NCI-H2171 treated with DMSO at 0.1 percent for 48 hours (cell line): ENCODE measurements at regions not wholly inside any gene's neighbourhood (a gene's known extent, or its start where the extent isn't known, plus 50 kb on each side); places are given as distances from the start of the nearest gene placed in this dataset.
"Not testable (repeated sequence)": the region's sequence is repeated elsewhere in the genome, so short reads cannot be mapped to it uniquely, and the experiment has no call there.

ENCODE experiments used
- DNase-seq: peaks from one replicate; lab custom pipeline; 2025; lab: John Stamatoyannopoulos, UW

DNA sequence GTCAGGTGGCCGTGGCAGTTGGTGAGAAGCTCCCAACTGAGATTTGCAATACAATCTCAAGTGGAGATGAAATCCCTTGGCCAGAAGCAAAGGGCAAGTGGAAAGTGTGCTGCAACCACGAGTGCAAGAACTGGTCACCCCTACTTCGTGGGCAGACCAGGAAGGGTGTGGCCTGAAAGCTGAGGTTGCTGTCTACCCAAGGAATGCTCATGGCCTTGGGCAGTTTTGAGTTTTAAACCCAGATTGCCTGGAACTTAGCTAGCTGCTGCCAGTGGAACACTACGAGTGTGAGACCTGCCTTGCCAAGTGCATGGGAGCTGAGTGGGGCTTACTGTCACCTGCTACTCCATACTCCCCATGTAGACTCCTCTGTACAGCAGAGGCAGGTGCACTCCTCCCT is 113.3 kb upstream of the FAT3 start:
- DNase-seq = no peak

DNA sequence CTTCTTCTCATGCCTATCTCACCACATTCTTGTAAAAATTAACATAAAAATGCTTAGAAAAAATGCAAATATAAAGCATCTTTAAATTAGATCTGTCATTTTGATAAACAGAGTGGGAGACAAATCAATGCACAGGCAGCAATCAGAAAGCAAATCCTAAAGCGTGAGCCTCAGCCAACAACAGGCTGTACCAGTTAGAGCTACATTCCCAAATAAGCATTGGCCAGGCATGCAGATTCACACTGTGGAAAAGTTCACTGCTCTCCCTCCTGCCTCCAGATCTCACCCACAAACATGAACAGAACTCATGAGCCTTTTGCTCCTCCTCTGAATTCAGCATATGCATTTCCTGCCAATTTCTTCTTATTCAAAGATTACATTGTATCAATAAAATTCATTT is 115.2 kb upstream of the FAT3 start:
- DNase-seq = no peak

DNA sequence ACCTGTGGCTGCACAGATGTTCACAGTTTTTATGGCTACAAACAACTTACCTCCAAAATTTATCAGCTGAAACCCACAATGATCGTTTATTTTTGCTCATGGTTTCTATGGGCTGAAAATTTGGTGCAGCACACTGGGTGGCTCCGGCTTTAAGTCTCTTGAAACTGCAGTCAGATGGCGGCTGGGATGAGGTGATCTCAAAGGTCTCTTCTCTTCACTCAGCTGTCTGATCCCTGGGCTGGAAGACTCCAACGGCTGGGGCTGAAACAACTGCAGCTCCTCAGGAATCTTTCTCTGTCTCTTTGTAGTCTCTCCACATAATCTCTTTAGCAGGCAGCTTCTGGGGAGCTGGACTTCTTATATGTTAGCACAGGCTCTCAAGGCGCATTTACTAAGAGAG is 117.3 kb upstream of the FAT3 start:
- no peak for DNase-seq

DNA sequence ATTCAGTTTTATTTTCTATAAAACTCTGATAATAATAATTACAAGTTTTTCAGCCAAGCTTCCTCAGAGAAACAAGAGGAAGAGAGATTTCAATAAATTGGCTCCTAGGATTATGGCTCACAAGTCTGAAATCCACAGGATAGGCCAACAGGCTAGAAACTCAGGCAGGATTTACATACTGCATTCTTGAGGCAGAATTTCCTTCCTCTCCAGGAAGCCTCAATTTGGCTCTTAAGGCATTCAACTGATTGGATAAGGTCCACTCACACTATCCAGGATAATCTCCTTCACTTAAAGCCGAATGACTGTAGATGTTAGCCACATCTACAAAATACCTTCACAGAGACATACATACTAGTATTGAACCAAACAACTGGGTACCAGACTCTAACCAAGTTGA is 120.3 kb upstream of the FAT3 start:
- DNase-seq = no peak

DNA sequence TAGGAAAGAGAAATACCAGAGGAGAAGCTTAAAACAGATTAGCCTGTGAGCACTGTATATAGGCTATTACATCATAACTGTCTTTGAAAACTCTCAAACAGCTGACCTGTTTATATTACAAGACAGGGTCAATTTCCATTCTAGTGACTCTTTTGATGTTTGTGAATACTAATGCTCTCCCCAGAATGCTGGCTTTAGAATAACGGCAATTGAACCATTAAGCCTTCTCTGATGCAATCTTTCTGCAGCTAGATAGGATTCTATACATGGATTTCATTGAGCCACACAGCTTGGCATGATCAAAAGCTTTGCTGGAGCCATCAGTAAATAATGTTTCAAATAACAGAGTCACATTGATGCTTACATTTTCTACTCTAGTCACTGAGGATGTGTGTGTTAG is 122.7 kb upstream of the FAT3 start:
- no peak for DNase-seq

DNA sequence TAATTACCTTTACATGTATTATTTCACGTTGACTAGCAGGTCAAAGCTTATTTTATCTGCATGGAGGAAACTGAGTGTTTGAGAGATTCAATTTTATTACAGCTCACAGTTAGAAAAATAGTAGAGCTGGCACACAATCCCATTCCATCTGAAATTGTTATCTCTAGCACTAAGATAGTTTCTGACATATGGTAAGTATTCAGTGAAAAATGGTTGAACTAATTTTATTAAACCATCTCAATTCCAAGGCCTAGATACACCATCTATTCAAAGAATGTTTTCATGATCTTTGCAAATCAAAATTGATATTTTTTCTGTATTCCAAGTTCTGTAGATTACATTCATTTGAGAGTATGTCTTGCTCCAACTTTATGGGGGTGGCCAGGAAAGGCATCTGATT is 125.4 kb upstream of the FAT3 start:
- no peak for DNase-seq

DNA sequence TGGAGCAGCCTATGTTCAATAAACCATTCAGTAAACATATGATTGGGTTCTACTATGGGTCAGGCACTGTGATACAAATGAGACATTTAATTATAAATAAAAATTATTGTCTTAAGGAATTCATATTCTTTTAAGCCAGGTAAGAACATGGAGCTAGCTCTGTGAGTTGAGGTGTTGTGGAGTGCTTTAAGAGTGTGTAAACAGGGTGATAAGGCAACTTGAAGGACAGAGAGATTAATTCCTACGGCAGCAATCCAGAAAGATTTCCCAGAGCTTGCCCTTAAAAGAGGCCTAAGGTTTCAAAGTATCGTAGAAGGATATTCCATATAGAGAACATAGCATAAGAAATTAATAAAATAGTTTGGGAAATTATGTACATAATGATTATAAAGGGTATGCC is 126.4 kb upstream of the FAT3 start:
- no peak for DNase-seq

DNA sequence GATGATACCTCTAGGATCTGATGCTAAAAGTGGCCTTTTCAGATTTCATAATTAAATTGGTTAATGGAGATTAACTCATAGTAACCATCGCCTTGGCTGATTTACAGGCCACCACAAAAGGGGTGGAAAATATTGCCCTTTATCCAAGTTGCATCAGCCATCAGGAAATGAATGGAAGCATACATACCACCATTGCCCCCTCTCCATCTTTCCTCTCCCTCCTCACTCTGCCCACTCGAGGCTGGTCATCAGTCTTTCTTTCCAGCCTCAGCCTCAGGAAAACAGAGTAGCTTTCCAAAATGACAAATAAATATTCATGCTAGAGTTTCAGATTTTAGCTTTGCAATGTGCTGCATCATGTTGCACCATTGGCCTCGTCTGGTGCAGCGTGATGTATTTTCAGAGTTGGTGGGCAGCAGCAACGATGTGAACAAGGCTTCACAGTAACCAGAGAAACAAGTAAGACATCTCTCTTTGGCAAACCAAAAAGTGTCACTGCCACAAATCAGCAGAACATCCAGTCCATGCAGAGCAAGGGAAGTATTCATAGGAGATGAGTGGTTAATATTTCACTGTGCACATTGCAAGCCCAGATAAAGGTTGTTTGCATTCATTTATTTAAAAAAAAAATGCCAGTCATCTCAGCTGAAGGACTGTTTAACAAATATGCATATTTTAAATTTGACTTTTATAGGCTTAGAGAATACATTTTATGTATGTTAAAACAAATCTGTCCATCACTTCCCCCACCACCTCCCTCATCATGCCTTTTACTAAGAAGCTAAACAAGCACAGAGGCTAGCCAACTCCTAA is 136.7 kb upstream of the FAT3 start:
- DNase-seq = no peak

DNA sequence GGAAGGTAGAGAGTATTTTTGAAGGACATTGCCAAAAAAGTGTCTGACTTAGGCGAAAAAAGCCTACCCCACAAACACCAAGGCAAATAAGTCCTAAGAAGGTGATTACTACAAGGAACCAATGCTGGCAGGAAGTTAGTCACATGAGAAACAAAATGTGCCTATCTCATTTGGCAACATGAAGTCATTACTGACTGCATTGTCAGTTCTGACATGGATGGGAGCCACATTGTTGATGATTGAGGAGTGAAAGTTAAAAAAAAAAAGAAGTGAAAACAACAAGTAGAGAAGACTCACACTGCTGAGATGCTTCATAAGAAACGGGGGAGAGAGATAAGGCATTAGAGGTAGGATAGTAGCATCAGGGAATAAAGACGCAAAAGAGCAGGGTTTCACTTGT is 141.5 kb upstream of the FAT3 start:
- no peak for DNase-seq

DNA sequence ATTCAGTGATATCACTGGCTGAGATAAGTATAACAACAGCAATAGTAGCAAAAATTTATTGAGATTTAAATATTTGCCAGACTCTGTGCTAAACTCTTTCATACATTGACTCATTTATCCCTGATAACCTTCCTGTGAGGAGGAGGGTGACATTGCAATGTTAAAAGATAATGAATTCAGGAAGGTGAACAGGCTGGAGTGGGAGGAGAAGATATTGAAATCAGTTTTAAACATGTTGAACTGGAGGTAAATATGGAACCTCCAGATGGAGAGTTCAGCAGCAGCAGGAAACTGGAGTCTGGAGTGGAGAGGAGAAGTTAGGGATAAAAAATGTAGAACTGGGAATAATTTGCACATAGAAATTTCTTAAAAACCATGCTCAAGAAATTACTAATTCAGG is 142.0 kb upstream of the FAT3 start:
- no peak for DNase-seq

DNA sequence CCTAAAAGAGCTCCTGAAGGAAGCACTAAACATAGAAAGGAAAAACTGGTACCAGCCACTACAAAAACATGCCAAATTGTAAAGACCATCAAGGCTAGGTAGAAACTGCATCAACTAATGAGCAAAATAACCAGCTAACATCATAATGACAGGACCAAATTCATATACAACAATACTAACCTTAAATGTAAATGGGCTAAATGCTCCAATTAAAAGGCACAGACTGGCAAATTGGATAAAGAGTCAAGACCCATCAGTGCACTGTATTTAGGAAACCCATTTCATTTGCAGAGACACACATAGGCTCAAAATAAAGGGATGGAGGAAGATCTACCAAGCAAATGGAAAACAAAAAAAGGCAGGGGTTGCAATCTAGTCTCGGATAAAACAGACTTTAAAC is 150.1 kb upstream of the FAT3 start:
- not testable (repeated sequence) for DNase-seq

DNA sequence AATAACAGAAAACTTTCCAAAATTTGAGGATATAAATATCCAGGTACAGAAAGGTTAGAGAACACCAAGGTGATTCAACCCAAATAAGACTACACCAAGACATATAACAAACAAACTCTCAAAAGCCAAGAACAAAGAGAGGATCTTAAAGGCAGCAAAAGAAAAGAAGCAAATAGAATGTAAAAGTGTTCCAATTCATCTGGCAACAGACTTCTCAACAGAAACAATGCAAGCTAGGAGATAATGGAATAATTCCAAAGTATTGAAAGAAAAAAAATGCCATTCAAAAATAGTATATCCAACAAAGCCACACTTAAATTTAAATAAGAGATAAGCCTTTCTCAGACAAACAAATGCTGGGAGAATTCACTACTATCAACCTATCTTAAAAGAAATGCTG is 153.0 kb upstream of the FAT3 start:
- DNase-seq = no peak

DNA sequence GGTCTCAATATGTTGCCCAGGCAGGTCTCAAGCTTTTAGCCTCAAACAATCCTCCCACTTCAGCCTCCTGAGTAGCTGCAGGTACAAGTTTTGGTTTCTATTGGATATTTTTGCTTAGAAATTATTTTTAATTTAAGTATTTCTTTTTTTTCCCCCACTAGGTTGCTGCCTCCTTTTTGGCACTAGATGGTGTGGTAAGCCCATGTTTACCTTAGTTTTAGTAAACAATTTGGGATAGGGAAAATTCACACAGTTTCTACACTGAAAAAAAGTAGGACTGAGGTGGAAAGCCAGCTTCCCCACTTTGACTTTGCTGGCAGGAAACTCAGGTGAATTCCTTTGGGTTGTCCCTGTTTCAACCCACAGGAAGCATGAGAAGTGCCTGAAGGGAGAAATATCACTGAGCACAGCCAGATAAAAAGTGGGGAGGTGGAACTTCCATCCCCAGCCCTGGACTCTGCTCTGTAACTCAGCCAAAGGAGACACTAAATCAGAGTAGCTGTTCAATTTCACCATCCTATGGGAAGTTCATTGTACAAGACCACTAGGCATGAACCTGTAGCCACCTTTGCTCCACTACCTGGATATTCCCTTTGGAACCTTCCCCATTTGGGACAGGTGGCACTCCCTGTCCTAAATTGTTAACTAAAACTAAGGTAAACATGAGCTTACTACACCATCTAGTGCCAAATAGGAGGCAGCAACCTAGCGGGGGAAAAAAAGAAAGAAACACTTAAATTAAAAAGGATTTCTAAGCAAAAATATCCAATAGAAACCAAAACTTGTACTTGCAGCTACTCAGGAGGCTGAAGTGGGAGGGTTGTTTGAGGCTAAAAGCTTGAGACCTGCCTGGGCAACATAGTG is 154.4 kb upstream of the FAT3 start:
- no peak for DNase-seq

DNA sequence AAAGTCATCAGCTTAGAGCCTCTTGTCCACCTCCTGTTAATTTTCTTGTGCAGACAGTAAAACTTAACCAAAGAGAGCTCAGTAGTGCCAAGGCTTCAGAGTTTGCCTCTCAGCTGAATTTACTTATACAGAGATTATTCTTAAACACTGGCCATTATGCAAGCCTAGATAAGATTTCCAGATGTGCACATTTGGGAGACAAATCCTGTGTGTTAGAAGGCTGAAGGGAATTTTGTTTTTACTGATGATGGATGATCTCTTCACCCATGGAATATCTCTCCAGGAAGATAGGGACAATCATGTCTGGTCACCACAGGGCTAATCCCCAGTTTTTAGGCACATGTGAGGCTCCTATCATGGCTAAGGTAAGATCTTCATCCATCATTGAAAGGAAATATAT is 157.6 kb upstream of the FAT3 start:
- DNase-seq = no peak

DNA sequence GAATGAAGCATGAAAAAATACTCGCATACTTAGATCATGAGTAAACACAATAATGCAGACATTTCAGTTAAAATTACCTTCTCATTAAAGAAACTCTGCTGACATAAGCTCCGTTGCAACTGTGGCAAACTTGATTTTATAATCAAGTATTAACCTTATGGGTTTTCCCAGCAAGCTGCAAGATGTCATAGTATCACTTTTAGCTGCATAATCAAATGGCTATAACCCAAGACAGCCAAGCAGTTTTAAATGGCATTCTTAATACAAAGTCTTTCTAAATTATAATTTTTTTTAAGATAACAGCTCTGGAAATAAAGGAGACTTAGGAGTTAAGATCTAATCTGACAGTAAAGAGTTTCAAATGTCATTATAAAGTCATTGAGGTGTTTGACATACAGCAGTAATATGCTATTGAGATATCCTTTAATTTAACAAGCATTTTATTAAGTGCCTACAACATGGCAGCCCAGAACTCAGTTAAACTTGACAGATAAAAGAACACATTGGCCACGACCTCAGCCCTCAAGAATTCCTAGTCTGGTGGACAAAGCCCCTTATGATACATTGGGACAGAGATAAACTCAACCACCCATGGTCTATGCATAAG is 163.1 kb upstream of the FAT3 start:
- DNase-seq = no peak

DNA sequence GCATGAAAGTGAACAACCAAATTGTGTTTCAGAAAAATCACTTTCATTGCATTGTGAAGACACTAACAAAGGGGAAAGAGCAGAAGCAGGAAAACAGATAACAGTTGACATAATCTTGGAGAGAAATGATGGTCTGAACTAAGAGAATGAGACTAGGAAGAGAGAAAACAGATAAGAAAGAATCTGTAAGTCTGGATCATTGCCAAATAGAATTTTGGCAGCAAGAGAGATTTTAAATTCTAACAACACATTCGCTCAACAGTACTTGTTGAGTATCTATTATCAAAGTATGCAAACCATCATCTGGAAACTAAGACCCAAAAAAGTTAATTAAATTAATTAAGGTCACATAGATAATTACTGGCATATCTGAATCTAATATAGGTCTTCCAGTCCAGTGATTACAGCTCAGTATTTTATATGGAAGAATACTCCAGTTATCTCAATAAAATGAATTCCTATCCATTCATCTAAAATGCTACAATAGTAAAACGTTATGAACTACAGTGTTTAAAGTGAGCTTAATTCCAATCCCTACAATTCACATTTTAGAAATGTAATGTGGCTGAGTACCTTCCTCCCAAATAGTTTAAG is 166.7 kb upstream of the FAT3 start:
- no peak for DNase-seq

DNA sequence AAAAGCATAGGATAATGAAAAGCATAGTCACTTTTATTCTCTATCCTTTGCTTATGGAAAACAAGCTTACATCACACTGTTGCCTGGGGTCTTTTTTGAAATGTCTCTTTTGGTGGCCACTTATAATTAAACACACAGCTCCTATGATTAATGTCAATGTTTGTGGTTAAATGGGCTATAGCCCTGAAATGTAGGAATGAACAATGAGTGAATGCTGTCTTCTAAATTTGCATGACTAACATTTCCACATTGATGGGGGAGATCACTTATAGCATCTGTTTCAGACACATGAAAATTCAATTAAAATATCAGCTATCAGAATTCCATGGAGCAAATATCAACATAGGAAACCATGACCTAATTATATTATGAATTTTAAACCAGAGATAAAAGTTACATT is 171.4 kb upstream of the FAT3 start:
- DNase-seq = no peak

DNA sequence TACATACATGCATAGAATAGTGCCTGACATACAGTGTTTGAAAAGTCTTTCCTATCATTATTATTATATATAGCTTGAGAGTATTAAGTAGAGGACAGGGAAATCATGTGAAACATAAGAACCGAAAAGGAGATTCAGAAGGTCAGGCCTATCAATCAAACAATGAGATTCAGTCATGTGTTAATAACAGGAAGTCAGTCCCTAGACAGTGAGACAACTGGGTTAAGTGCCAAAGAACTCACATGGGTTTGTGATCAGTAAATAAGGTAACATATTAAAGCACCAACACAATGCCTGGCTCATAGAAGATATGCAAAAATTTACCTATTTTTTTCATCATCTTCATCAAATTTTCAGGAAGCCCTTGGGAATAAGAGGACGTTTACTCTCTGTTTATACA is 174.3 kb upstream of the FAT3 start:
- DNase-seq = no peak

DNA sequence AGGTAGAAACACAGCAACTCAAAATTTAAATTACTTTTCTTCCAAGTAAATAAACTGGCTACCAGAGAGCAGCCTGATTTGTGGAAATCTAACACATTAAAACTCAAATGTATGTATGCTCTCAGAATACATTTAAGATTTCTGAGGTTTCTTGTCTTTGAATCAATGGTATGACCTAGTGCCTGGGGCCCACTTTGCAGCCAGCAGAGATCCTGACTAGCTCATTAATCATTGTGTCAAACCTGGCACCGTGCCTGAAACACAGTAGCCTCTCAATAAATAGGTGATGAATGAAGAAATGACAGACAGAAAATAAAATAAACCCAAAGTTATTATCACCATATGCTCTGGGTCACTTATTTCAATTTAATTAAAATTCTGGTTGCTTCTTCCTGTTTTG is 176.2 kb upstream of the FAT3 start:
- DNase-seq = no peak

DNA sequence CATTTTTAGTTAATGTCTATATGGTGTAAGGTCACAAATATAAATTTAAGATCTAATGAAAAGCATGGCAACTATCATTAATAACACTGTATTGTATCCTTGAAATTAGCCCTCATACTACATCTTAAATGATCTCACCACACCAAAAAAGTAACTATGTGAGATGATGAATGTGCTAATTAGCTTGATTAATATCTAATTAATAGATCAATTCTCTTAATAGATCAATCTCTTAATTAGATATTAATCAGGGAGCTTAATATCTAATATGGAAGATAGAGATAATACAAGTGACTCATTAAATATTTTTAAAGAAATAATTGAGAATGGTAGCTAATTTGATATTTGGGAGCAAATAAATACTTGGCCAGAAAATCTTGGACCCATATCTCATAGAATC is 178.5 kb upstream of the FAT3 start:
- DNase-seq = no peak

DNA sequence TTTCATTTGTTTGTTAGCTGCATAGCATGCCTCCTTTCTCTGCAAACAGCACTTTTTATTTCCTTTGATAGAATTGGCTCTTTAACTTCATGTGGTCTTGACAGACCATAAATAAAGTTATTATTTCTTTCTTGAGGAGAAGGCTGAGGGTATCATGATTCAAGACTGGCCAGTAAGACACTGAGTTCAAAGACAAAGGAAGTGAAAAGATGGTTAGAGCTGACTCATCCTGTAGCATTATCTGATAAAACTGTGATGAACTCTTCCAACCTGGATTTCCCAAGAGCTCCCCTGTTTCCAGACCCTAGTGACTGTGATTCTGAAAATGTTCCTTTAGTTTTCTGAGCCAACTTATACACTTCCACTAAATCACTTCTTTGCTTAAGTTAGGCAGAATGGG is 179.3 kb upstream of the FAT3 start:
- no peak for DNase-seq

DNA sequence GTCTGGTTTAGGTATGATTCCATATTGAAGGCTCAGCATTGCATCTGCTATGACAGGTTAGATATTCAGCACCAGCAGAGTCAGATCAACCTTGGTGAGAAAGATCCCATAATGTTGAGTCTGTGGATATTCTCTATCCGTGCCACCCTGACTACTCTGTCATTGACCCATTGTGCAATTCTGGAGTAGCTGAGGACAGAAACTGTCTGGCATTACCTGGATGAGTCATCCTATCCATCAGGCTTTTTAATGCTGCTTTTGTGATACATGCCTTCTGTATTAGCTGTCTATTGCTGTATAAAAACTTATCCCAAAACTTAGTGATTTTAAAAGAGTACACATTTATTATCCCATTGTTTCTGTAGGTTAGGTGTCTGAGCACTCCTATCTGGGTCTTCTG is 189.1 kb upstream of the FAT3 start:
- DNase-seq = no peak

DNA sequence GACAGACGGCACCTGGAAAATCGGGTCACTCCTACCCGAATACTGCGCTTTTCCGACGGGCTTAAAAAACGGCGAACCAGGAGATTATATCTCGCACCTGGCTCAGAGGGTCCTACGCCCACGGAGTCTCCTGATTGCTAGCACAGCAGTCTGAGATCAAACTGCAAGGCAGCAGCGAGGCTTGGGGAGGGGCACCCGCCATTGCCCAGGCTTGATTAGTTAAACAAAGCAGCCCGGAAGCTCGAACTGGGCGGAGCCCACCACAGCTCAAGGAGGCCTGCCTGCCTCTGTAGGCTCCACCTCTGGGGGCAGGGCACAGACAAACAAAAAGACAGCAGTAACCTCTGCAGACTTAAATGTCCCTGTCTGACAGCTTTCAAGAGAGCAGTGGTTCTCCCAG is 197.5 kb upstream of the FAT3 start:
- DNase-seq = not testable (repeated sequence)
